Psoas muscle (tissue), 7 donors: ENCODE measurements at regions not wholly inside any gene's neighbourhood (a gene's known extent, or its start where the extent isn't known, plus 50 kb on each side); places are given as distances from the start of the nearest gene placed in this dataset.

Experiments used
- ATAC-seq, 4 donors: fragments of 200-7000 bp; cut with Tn5 transposase; one replicate each; pipeline ENCODE4 v1.9.1; 2020; ENCODE audit warnings: moderate library complexity in 3 of 4, mild to moderate bottlenecking in 2 of 4
- DNase-seq, 2 donors: peaks; one replicate each; pipeline ENCODE4 v3.0.0-alpha.2; 2020
- H3K27ac ChIP-seq: fragments of 200-600 bp; one replicate; pipeline ENCODE4 v1.8.0; 2022
- H3K27me3 ChIP-seq, 3 donors: fragments of 200-600 bp in 1 of 3; one replicate each; pipeline versions ENCODE4 v1.6.1 to v1.8.0; 2013 to 2022; ENCODE audit warnings: low read length in 2 of 3, mild to moderate bottlenecking in 2 of 3, moderate library complexity in 1 of 3; ENCODE audit not compliant: insufficient read depth in 3 of 3
- H3K36me3 ChIP-seq, 2 donors: fragments of 200-600 bp in 1 of 2; one replicate each; pipeline versions ENCODE4 v1.6.1 to v1.8.0; 2013 to 2022; ENCODE audit warnings: low read depth in 1 of 2, mild to moderate bottlenecking in 1 of 2, moderate library complexity in 1 of 2; ENCODE audit not compliant: insufficient read depth in 1 of 2
- H3K4me1 ChIP-seq: fragments of 200-600 bp; one replicate; pipeline ENCODE4 v1.8.0; 2022
- H3K4me3 ChIP-seq: fragments of 200-600 bp; one replicate; pipeline ENCODE4 v1.8.0; 2022; ENCODE audit warnings: mild to moderate bottlenecking
- H3K9me3 ChIP-seq: fragments of 200-600 bp; one replicate; pipeline ENCODE4 v1.8.0; 2022
- WGBS, 3 donors: extraction: QIAGEN DNeasy Blood & Tissue Kit; methylation state at CpG; one replicate each; pipeline versions ENCODE4 v1.1.6 to v1.1.7; 2013; 5-methylcytosine and 5-hydroxymethylcytosine counted together
- intact Hi-C, 2 donors: fragments of 100-400 bp; cut with DNase I; formaldehyde crosslinking; loops; one replicate each; pipeline versions ENCODE4 v1.11.0 to v1.14.2; 2022
- TF ChIP-seq, protein P1 (sequence below): fragments of 200-600 bp; IDR thresholded peaks from one replicate; pipeline ENCODE4 v1.8.0; 2022; ENCODE audit warnings: antibody characterized with exemption
- donor health status: healthy with polysubstance abuse.
- donor health status: DM: no; HTN: no; CAD: no; lungs with moderate emphysema.
- donor health status: Bipolar disorder and iron deficiency.
- donor health status: healthy.
- donor health status: DM: yes; HTN: yes; CAD: no.
- donor health status: DM: no; HTN: no; CAD: no.
- donor health status: DM: yes; HTN: yes; CAD: no.

DNA sequence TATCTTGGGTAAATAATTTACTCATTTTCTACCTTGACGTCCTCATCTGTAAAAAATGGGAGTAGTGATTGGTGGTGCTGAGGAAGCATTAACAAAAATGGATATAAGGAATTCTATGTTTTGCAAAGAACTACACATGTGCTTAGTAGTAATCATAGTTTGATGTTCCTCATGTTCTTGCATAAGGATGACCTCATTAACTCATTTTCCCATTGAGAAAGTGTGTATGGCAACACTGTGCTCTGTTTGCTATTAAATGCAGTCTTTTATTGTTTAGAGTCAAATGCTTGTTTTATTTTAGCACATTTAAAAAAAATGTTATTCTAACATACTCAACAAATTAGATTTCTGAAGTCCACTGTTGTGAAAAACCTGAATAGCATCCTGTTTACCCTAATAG lies 211.2 kb upstream of the RSPO3 start:
- Histone ChIP-seq H3K4me3 (no peak overlapping the region), H3K4me1 (no peaks in the 10 kb centered on the region), H3K27me3 (no peaks in the 10 kb centered on the region), H3K27ac (no peak overlapping the region), H3K36me3 (no peaks in the 10 kb centered on the region), H3K9me3 (no peaks in the 10 kb centered on the region)
- DNase-seq (no peak), ATAC-seq (no peak)
- TF ChIP-seq, protein P1, sequence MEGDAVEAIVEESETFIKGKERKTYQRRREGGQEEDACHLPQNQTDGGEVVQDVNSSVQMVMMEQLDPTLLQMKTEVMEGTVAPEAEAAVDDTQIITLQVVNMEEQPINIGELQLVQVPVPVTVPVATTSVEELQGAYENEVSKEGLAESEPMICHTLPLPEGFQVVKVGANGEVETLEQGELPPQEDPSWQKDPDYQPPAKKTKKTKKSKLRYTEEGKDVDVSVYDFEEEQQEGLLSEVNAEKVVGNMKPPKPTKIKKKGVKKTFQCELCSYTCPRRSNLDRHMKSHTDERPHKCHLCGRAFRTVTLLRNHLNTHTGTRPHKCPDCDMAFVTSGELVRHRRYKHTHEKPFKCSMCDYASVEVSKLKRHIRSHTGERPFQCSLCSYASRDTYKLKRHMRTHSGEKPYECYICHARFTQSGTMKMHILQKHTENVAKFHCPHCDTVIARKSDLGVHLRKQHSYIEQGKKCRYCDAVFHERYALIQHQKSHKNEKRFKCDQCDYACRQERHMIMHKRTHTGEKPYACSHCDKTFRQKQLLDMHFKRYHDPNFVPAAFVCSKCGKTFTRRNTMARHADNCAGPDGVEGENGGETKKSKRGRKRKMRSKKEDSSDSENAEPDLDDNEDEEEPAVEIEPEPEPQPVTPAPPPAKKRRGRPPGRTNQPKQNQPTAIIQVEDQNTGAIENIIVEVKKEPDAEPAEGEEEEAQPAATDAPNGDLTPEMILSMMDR = no peak
- intact Hi-C loops = no loop called here
- WGBS, 3 donors = 58 to 66% (median 65%) methylated on average over 1 of the region's 1 CpG

- TF ChIP-seq, protein P1 = no peak
- no peak for ATAC-seq
- H3K27ac ChIP-seq = no peak overlapping the region
These were observed 210.5 kb upstream of the RSPO3 start for GRCh38 chr6:126907996-126908395.

GRCh38 chr6:126909493-126909892 lies 209.0 kb upstream of the RSPO3 start:
- TF ChIP-seq, protein P1 = no peak
- no peaks in the 10 kb centered on the region for H3K4me1 ChIP-seq
- no peak overlapping the region for H3K27ac ChIP-seq
- no peak for ATAC-seq
- H3K4me3 ChIP-seq = no peak overlapping the region
- no peaks in the 10 kb centered on the region for H3K27me3 ChIP-seq
- 65 to 74% (median 67%) methylated on average over 3 of the region's 3 CpGs for WGBS, 3 donors
- H3K9me3 ChIP-seq = no peaks in the 10 kb centered on the region
- DNase-seq = no peak
- intact Hi-C loops = no loop called here
- H3K36me3 ChIP-seq = no peaks in the 10 kb centered on the region

More at GRCh38 chr6:126907996-126908395, 210.5 kb upstream of the RSPO3 start:
- intact Hi-C loops = no loop called here
- H3K4me1 ChIP-seq = no peaks in the 10 kb centered on the region
- H3K36me3 ChIP-seq = no peaks in the 10 kb centered on the region
- H3K4me3 ChIP-seq = no peak overlapping the region
- no peak for DNase-seq
- no peaks in the 10 kb centered on the region for H3K9me3 ChIP-seq
- WGBS, 3 donors = 68 to 71% (median 71%) methylated on average over 5 of the region's 5 CpGs
- no peaks in the 10 kb centered on the region for H3K27me3 ChIP-seq

DNA sequence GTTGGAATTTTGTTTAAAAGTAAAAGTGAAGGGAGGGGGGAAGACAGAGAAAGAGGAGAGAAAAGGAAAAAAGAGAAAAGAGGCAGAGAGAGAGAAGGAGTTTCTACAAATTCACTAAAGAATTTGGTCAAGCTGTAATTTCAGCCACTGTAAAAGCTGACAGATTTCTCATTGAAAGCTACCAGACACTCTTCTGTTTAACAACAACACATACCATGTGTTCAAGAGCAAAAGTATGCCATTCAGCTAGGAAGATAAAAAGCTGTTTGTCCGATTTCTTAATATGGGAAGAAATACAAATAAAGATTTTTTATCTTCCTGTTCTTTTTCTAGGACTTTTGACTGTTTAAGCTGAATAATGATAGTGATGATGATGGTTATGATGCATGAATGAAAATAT lies 204.8 kb upstream of the RSPO3 start:
- 69 to 79% (median 79%) methylated on average over 1 of the region's 1 CpG for WGBS, 3 donors
- TF ChIP-seq, protein P1 = no peak
- ATAC-seq (no peak), DNase-seq (no peak)
- Histone ChIP-seq H3K27me3 (no peaks in the 10 kb centered on the region), H3K4me3 (no peak overlapping the region), H3K27ac (no peak overlapping the region), H3K36me3 (no peaks in the 10 kb centered on the region), H3K4me1 (no peaks in the 10 kb centered on the region), H3K9me3 (no peaks in the 10 kb centered on the region)
- intact Hi-C loops = no loop called here

GRCh38 chr6:126914172-126914571 lies 204.3 kb upstream of the RSPO3 start:
- H3K4me1 ChIP-seq = no peaks in the 10 kb centered on the region
- WGBS, 3 donors = 55 to 93% (median 72%) methylated on average over 2 of the region's 2 CpGs

More at GRCh38 chr6:126914172-126914571, 204.3 kb upstream of the RSPO3 start:
- intact Hi-C loops = no loop called here
- H3K27me3 ChIP-seq = no peaks in the 10 kb centered on the region
- TF ChIP-seq, protein P1 = no peak
- no peak overlapping the region for H3K4me3 ChIP-seq
- ATAC-seq (no peak), DNase-seq (no peak)
- H3K36me3 ChIP-seq = no peaks in the 10 kb centered on the region
- no peaks in the 10 kb centered on the region for H3K9me3 ChIP-seq
- H3K27ac ChIP-seq = no peak overlapping the region
